Brain microvascular endothelial cell (primary cell): ENCODE measurements at regions not wholly inside any gene's neighbourhood (a gene's known extent, or its start where the extent isn't known, plus 50 kb on each side); places are given as distances from the start of the nearest gene placed in this dataset.
A peak's percentile ranks its signal among the peaks of the same experiment; 100 is the strongest.

Experiments used
- DNase-seq: peaks from one replicate; pipeline ENCODE4 v3.0.0-alpha.2; 2020
- H3K27ac ChIP-seq: fragments of 250-450 bp; sonication (Bioruptor Pico); 2 replicates; pipeline ENCODE4 v1.5.1; 2020; ENCODE audit warnings: mild to moderate bottlenecking, moderate library complexity
- H3K27me3 ChIP-seq: fragments of 250-450 bp; sonication (Bioruptor Pico); replicated peaks from 2 replicates; pipeline ENCODE4 v1.5.1; 2020; ENCODE audit warnings: mild to moderate bottlenecking
- H3K36me3 ChIP-seq: fragments of 250-450 bp; sonication (Bioruptor Pico); replicated peaks from 2 replicates; pipeline ENCODE4 v1.5.1; 2020; ENCODE audit warnings: mild to moderate bottlenecking
- H3K4me3 ChIP-seq: 2 replicates; pipeline ENCODE4 v1.5.1; 2011; ENCODE audit warnings: low read depth, mild to moderate bottlenecking, control low read depth, low read length, moderate library complexity
- CTCF ChIP-seq: IDR thresholded peaks from 2 replicates; pipeline ENCODE4 v1.5.1; 2011; ENCODE audit warnings: low read depth, mild to moderate bottlenecking, moderate library complexity, low read length, control low read depth, inconsistent platforms; ENCODE audit errors: missing control alignments
- in situ Hi-C: cut with HindIII; loops from 2 replicates; pipeline ENCODE4 v1.10.0; 2017; ENCODE audit warnings: low sequenced_read_pairs, low pct_ligation_motif_present

- Histone ChIP-seq H3K36me3 (no peaks in the 10 kb centered on the region), H3K4me3 (no peak overlapping the region), H3K27ac (no peak overlapping the region), H3K27me3 (peaks cover 17% of the 10 kb centered on the region)
- in situ Hi-C loops, result loop anchor here (25.0 kb wide), 2 partner anchors 278 to 378 kb away; partner anchors contain the start of gene CHST1
- no peak for DNase-seq
- no peak for TF ChIP-seq CTCF
Observed at GRCh38 chr11:45384711-45385241, 98.6 kb upstream of the SYT13 start.

- DNase-seq, result no peak
- in situ Hi-C loops, result loop anchor here (25.0 kb wide), 2 partner anchors 278 to 378 kb away; partner anchors contain the start of gene CHST1
- no peak overlapping the region for H3K27ac ChIP-seq
- H3K36me3 ChIP-seq, result no peaks in the 10 kb centered on the region
- H3K27me3 ChIP-seq, result peaks cover 17% of the 10 kb centered on the region
- TF ChIP-seq CTCF, result no peak
- H3K4me3 ChIP-seq, result no peak overlapping the region
Observed at GRCh38 chr11:45384016-45384415, 97.9 kb upstream of the SYT13 start.

GRCh38 chr11:45383224-45383623, 97.1 kb upstream of the SYT13 start:
- peaks cover 16% of the 10 kb centered on the region for H3K27me3 ChIP-seq
- H3K4me3 ChIP-seq, result no peak overlapping the region
- in situ Hi-C loops, result loop anchor here (25.0 kb wide), 2 partner anchors 279 to 379 kb away; partner anchors contain the start of gene CHST1

GRCh38 chr11:45382133-45382878, 96.2 kb upstream of the SYT13 start:
- DNase-seq, result no peak
- in situ Hi-C loops, result loop anchor here (25.0 kb wide), 2 partner anchors 280 to 380 kb away; partner anchors contain the start of gene CHST1
- no peak for TF ChIP-seq CTCF
- H3K27me3 ChIP-seq, result peaks cover 12% of the 10 kb centered on the region
- H3K36me3 ChIP-seq, result no peaks in the 10 kb centered on the region
- H3K27ac ChIP-seq, result no peak overlapping the region
- no peak overlapping the region for H3K4me3 ChIP-seq

More at GRCh38 chr11:45383224-45383623, 97.1 kb upstream of the SYT13 start:
- Histone ChIP-seq H3K27ac (no peak overlapping the region), H3K36me3 (no peaks in the 10 kb centered on the region)
- TF ChIP-seq CTCF, result no peak
- DNase-seq, result peak; percentile 27

- H3K27ac ChIP-seq, result no peak overlapping the region
- no peak overlapping the region for H3K4me3 ChIP-seq
- in situ Hi-C loops, result loop anchor here (25.0 kb wide), 2 partner anchors 283 to 383 kb away; partner anchors contain the start of gene CHST1
- DNase-seq, result no peak
- no peaks in the 10 kb centered on the region for H3K36me3 ChIP-seq
- no peak for TF ChIP-seq CTCF
- peaks cover 18% of the 10 kb centered on the region for H3K27me3 ChIP-seq
Observed at GRCh38 chr11:45379162-45379863, 93.2 kb upstream of the SYT13 start.
